NCI-H1105 treated with DMSO at 0.1 percent for 48 hours (cell line): ENCODE measurements at regions not wholly inside any gene's neighbourhood (a gene's known extent, or its start where the extent isn't known, plus 50 kb on each side); places are given as distances from the start of the nearest gene placed in this dataset.
"Not testable (repeated sequence)": the region's sequence is repeated elsewhere in the genome, so short reads cannot be mapped to it uniquely, and the experiment has no call there.

Experiments
- DNase-seq: peaks from one replicate; lab custom pipeline; 2025; lab: John Stamatoyannopoulos, UW

GRCh38 chr2:78145395-78145996, 623.3 kb upstream of the LRRTM4 start:
- no peak for DNase-seq

GRCh38 chr2:78145997-78146722, 624.0 kb upstream of the LRRTM4 start:
- DNase-seq = no peak

GRCh38 chr2:78147466-78147865, 625.3 kb upstream of the LRRTM4 start:
- no peak for DNase-seq

GRCh38 chr2:78154586-78154985, 632.4 kb upstream of the LRRTM4 start:
- DNase-seq = peak; percentile 36

- no peak for DNase-seq
Measured at GRCh38 chr2:78162202-78162601, 640.0 kb upstream of the LRRTM4 start.

GRCh38 chr2:78172157-78172556, 650.0 kb upstream of the LRRTM4 start:
- not testable (repeated sequence) for DNase-seq

- DNase-seq = no peak
Measured at GRCh38 chr2:78175645-78176044, 653.5 kb upstream of the LRRTM4 start.

- DNase-seq = no peak
Measured at GRCh38 chr2:78201064-78201575, 678.9 kb upstream of the LRRTM4 start.

GRCh38 chr2:78202366-78202765, 680.2 kb upstream of the LRRTM4 start:
- DNase-seq = no peak

- no peak for DNase-seq
Measured at GRCh38 chr2:78202986-78203670, 681.0 kb upstream of the LRRTM4 start.

GRCh38 chr2:78218066-78218465, 695.9 kb upstream of the LRRTM4 start:
- no peak for DNase-seq

- DNase-seq = no peak
Measured at GRCh38 chr2:78237704-78238103, 715.5 kb upstream of the LRRTM4 start.

- DNase-seq = no peak
Measured at GRCh38 chr2:78245394-78246135, 723.4 kb upstream of the LRRTM4 start.

GRCh38 chr2:78251708-78252107, 729.5 kb upstream of the LRRTM4 start:
- no peak for DNase-seq

- no peak for DNase-seq
Measured at GRCh38 chr2:78260861-78261260, 738.7 kb upstream of the LRRTM4 start.

GRCh38 chr2:78261454-78261853, 739.3 kb upstream of the LRRTM4 start:
- no peak for DNase-seq

- DNase-seq = not testable (repeated sequence)
Measured at GRCh38 chr2:78262089-78262488, 739.9 kb upstream of the LRRTM4 start.

- DNase-seq = no peak
Measured at GRCh38 chr2:78262713-78263375, 740.7 kb upstream of the LRRTM4 start.

GRCh38 chr2:78263571-78263970, 741.4 kb upstream of the LRRTM4 start:
- no peak for DNase-seq

GRCh38 chr2:78264130-78264529, 742.0 kb upstream of the LRRTM4 start:
- no peak for DNase-seq

- no peak for DNase-seq
Measured at GRCh38 chr2:78281164-78281563, 744.3 kb upstream of the REG3G start.
